HG02678 (cell line): ENCODE measurements at regions not wholly inside any gene's neighbourhood (a gene's known extent, or its start where the extent isn't known, plus 50 kb on each side); places are given as distances from the start of the nearest gene placed in this dataset.
"Not testable (repeated sequence)": the region's sequence is repeated elsewhere in the genome, so short reads cannot be mapped to it uniquely, and the experiment has no call there.

ENCODE experiments used
- ATAC-seq: cut with Tn5 transposase; IDR thresholded peaks from one replicate; pipeline ENCODE4 v1.9.1; 2021; ENCODE audit warnings: mild to moderate bottlenecking, moderate library complexity; ENCODE audit not compliant: unreplicated experiment

GRCh38 chr4:104002318-104002717 is 282.5 kb upstream of the TACR3 start:
- ATAC-seq = not testable (repeated sequence)

DNA sequence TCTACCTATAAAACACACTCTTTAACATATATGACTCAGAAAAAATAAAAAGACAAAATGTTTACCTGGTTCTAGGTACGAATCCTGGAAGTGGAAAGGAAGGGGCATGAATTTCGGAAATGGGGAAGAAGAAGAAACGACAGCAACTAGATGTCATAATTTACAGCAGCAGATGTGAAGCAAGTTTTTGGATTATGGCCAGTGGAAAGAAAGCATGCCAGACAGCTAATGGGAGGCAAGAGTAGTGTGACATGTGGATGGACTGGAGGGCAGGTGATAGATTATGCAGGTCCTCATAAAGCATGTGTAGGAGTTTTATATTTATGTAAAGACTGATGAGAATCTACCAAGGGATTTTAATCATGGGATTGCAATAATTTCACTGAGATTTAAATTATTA is 279.0 kb upstream of the TACR3 start:
- no peak for ATAC-seq

DNA sequence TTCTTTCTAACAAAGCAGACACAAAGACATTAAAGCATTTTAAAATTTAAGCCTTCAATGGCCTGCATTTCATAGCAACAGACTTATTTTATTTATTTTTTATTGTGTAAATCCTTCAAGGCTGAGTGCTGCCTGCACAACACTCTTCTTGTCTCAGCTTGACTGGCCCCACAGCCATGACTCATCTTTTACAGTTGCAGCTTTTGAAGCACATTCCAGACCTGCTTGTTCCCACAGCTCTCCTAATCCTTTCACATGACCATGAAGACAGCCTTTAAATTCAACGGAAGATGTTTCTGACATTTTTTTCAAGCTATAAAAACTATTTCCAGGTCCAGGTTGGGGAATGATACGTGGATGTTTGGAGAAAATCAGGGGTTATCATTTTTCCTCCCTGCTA is 276.9 kb upstream of the TACR3 start:
- ATAC-seq = no peak

DNA sequence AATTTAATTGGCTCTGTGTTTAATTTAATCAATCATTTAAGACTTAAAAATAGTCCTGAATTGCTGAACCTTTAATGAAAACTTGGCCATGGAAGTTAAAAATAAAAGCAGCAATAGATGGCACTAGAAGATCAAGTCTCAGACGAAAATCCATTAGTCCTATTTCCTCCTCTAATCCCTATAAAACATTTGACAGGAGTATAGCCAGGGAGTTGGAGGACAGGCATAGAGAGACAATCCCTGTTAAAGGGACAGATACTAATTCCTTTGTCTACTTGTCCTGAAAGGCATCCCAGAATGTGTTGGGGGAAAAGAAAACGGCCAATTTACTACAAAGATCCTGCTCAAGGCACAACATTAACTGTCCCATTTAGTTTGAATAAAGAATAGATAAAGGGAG is 276.3 kb upstream of the TACR3 start:
- ATAC-seq = no peak

DNA sequence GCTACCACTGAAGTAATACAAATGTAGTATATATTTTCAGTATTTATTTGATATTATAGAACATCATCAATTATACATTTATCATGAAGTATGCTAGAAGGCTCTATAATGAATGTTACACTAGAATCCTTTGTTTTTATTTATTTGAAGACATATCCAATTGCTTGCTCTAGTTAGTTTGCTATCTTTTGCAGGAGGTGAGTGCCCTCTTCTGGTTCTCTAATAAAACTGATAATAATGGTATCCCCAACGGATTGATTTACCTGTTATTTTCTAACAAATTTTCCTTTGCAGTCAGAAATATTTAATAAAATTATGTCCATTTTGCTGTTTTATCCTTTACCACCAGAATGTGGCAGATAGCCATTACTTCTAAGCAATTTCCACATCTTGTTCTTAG is 274.3 kb upstream of the TACR3 start:
- ATAC-seq = no peak

GRCh38 chr4:103982454-103982853 is 262.7 kb upstream of the TACR3 start:
- no peak for ATAC-seq

- no peak for ATAC-seq
These were observed 228.6 kb upstream of the TACR3 start for GRCh38 chr4:103948244-103949018.

GRCh38 chr4:103947617-103948016 is 227.8 kb upstream of the TACR3 start:
- ATAC-seq = no peak

DNA sequence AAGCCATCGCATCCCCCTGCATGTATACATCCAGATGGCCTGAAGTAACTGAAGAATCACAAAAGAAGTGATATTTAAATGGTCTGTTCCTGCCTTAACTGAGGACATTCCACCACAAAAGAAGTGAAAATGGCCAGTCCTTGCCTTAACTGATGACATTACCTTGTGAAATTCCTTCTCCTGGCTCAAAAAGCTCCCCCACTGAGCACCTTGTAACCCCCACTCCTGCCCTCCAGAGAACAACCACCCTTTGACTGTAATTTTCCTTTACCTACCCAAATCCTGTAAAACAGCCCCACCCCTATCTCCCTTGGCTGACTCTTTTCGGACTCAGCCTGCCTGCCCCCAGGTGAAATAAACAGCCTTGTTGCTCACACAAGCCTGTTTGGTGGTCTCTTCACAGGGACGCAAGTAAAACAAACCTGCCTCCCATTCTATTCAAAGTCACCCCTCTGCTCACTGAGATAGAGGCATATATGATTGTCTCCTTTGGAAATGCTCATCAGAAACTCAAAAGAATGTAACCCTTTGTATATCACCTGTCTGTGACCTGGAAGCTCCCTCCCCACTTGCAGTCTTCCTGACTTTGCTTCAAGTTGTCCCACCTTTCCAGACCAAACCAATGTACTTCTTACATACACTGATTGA is 227.0 kb upstream of the TACR3 start:
- not testable (repeated sequence) for ATAC-seq

GRCh38 chr4:103938488-103938887 is 218.7 kb upstream of the TACR3 start:
- ATAC-seq = no peak

- ATAC-seq = no peak
These were observed 216.9 kb upstream of the TACR3 start for GRCh38 chr4:103936653-103937145.

GRCh38 chr4:103934178-103934789 is 214.5 kb upstream of the TACR3 start:
- ATAC-seq = peak; percentile 82

DNA sequence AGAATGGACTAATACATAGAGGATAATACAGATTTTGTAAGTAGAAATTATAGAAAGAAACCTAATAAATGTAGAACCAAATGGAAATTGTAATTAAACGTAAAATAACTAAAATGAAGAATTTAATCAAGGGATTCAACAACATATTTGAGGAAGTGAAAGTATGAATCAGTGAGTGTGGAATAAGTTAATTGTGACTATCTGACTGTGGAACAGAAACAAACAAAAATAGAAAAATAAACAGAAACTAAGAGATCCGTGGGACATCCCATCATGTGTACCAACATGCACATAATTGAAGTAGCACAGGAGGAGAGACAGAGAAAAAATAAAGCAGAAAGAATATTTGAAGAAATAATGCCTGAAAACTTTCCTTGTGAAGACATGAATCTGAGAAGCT is 208.6 kb upstream of the TACR3 start:
- no peak for ATAC-seq

DNA sequence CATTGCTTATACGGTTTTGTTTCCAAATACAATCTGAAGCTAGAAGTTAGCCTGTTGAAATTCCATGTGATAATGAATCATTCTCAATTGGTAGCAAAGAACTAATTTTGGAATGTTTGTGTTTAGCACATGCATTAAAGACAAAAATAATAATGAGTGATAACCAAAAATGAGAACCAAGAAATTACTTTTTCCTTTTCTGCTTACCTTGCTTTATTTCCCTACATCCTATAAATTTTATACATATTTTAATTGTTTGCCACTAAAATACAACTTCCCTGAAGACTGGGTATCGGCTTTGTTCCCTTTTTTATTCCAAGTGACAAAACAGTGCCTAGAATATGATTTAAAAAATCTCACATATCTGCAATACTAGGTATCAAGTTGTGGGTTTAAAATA is 203.8 kb upstream of the TACR3 start:
- no peak for ATAC-seq

GRCh38 chr4:103918214-103918613 is 198.4 kb upstream of the TACR3 start:
- no peak for ATAC-seq

GRCh38 chr4:103915224-103915869 is 195.6 kb upstream of the TACR3 start:
- ATAC-seq = peak; percentile 87

GRCh38 chr4:103907414-103907813 is 187.6 kb upstream of the TACR3 start:
- ATAC-seq = no peak

DNA sequence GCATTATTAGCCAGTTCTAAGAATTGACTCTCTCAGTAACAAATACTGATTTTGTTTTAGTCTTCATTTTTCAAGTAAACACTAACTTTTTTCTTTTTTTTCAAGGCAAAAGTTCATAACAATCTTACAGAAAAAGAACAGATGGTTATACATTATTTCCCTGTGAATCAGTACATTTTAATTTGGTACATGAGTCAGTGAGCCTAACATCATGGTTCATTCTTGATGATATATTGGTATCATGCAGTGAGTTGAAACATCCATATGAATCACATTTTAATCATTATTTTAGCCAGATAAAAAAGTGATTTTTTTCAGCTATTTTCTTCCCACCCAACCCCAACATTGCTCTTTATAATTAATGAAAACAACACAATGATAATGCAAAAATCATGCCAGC is 184.3 kb upstream of the TACR3 start:
- no peak for ATAC-seq

- ATAC-seq = no peak
These were observed 182.9 kb upstream of the TACR3 start for GRCh38 chr4:103902730-103903129.

DNA sequence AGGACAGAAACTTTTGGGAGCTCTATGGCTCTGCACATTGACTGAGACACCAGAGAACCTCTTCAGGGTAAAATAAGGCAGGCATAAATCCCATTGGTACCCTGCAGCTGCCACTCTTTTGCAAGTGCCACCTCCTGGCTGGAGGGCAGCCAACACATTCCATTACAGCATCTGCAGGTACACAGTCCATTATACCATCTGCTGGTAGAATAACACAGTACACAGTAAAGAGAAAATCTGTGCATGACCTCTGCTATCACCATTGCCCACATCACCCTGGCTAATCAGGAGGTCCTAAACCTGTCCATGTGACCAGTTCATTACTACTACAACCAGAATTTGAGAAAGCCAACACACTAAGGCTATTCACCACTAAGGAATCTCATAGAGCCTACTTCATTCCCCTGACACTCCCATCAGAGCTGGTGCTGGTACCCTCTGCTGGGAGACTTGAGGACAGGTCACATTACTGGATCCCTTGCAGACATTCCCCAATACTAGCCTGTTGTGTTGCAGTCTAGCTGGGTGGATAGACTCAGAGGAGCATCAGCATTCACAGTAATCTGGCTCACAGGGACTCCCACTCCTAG is 176.2 kb upstream of the TACR3 start:
- no peak for ATAC-seq

- no peak for ATAC-seq
These were observed 172.8 kb upstream of the TACR3 start for GRCh38 chr4:103892586-103892985.
